Lower lobe of right lung (tissue), 2 donors: ENCODE measurements at regions not wholly inside any gene's neighbourhood (a gene's known extent, or its start where the extent isn't known, plus 50 kb on each side); places are given as distances from the start of the nearest gene placed in this dataset.

Experiments used
- ATAC-seq, 2 donors: fragments of 200-7000 bp; cut with Tn5 transposase; one replicate each; pipeline ENCODE4 v1.9.1; 2020 to 2022; ENCODE audit warnings: mild to moderate bottlenecking in 2 of 2, moderate library complexity in 2 of 2
- DNase-seq: peaks from one replicate; pipeline ENCODE4 v3.0.0-alpha.2; 2020
- H3K27ac ChIP-seq: fragments of 200-600 bp; one replicate; pipeline ENCODE4 v1.8.0; 2022
- H3K27me3 ChIP-seq: fragments of 200-600 bp; one replicate; pipeline ENCODE4 v1.8.0; 2022; ENCODE audit warnings: low read depth
- H3K36me3 ChIP-seq: fragments of 200-600 bp; one replicate; pipeline ENCODE4 v1.8.0; 2022; ENCODE audit warnings: mild to moderate bottlenecking
- H3K4me1 ChIP-seq: fragments of 200-600 bp; one replicate; pipeline ENCODE4 v1.8.0; 2022
- H3K4me3 ChIP-seq: fragments of 200-600 bp; one replicate; pipeline ENCODE4 v1.8.0; 2022; ENCODE audit warnings: mild to moderate bottlenecking
- H3K9me3 ChIP-seq: fragments of 200-600 bp; one replicate; pipeline ENCODE4 v1.8.0; 2022
- CTCF ChIP-seq: fragments of 200-600 bp; IDR thresholded peaks from one replicate; pipeline ENCODE4 v1.8.0; 2022; ENCODE audit warnings: antibody characterized with exemption, mild to moderate bottlenecking
- intact Hi-C: fragments of 100-400 bp; cut with DNase I; formaldehyde crosslinking; loops from one replicate; pipeline ENCODE4 v1.11.0; 2022
- donor health status: DM: no; HTN: yes; CAD: no; lungs with severe emphysema.

- no peak for ATAC-seq
- H3K36me3 ChIP-seq = no peaks in the 10 kb centered on the region
- no peaks in the 10 kb centered on the region for H3K9me3 ChIP-seq
- no peak overlapping the region for H3K27ac ChIP-seq
- no peak overlapping the region for H3K4me3 ChIP-seq
- no peaks in the 10 kb centered on the region for H3K27me3 ChIP-seq
- intact Hi-C loops = no loop called here
- DNase-seq = no peak
- H3K4me1 ChIP-seq = no peaks in the 10 kb centered on the region
- TF ChIP-seq CTCF = no peak
These were observed 223.7 kb downstream of the NUP35 start for GRCh38 chr2:183347969-183348368.

GRCh38 chr2:183348492-183348891 lies 224.2 kb downstream of the NUP35 start:
- no peaks in the 10 kb centered on the region for H3K36me3 ChIP-seq
- no peak for ATAC-seq

GRCh38 chr2:183349091-183349490 lies 224.8 kb downstream of the NUP35 start:
- no peak for DNase-seq

More at GRCh38 chr2:183348492-183348891, 224.2 kb downstream of the NUP35 start:
- H3K4me3 ChIP-seq = no peak overlapping the region
- H3K4me1 ChIP-seq = no peaks in the 10 kb centered on the region
- H3K27me3 ChIP-seq = no peaks in the 10 kb centered on the region
- H3K27ac ChIP-seq = no peak overlapping the region
- no peak for TF ChIP-seq CTCF
- no peaks in the 10 kb centered on the region for H3K9me3 ChIP-seq
- intact Hi-C loops = no loop called here
- no peak for DNase-seq

GRCh38 chr2:183359867-183360266 lies 235.6 kb downstream of the NUP35 start:
- no peaks in the 10 kb centered on the region for H3K27me3 ChIP-seq
- H3K36me3 ChIP-seq = no peaks in the 10 kb centered on the region
- intact Hi-C loops = no loop called here
- H3K4me1 ChIP-seq = no peaks in the 10 kb centered on the region
- no peak for TF ChIP-seq CTCF
- H3K9me3 ChIP-seq = no peaks in the 10 kb centered on the region
- DNase-seq = no peak
- no peak overlapping the region for H3K4me3 ChIP-seq
- no peak for ATAC-seq
- H3K27ac ChIP-seq = no peak overlapping the region

More at GRCh38 chr2:183349091-183349490, 224.8 kb downstream of the NUP35 start:
- Histone ChIP-seq H3K36me3 (no peaks in the 10 kb centered on the region), H3K27ac (no peak overlapping the region), H3K9me3 (no peaks in the 10 kb centered on the region), H3K4me3 (no peak overlapping the region), H3K4me1 (no peaks in the 10 kb centered on the region), H3K27me3 (no peaks in the 10 kb centered on the region)
- ATAC-seq = no peak
- intact Hi-C loops = no loop called here
- TF ChIP-seq CTCF = no peak

GRCh38 chr2:183371545-183371944 lies 247.3 kb downstream of the NUP35 start:
- intact Hi-C loops = no loop called here
- no peaks in the 10 kb centered on the region for H3K27me3 ChIP-seq
- H3K4me1 ChIP-seq = no peaks in the 10 kb centered on the region
- no peak for TF ChIP-seq CTCF
- H3K4me3 ChIP-seq = no peak overlapping the region
- no peak overlapping the region for H3K27ac ChIP-seq
- DNase-seq (no peak), ATAC-seq (no peak)
- H3K9me3 ChIP-seq = no peaks in the 10 kb centered on the region
- no peaks in the 10 kb centered on the region for H3K36me3 ChIP-seq

- Histone ChIP-seq H3K4me1 (no peaks in the 10 kb centered on the region), H3K27ac (no peak overlapping the region), H3K36me3 (no peaks in the 10 kb centered on the region), H3K4me3 (no peak overlapping the region), H3K9me3 (no peaks in the 10 kb centered on the region), H3K27me3 (no peaks in the 10 kb centered on the region)
- DNase-seq = no peak
- ATAC-seq = no peak
- intact Hi-C loops = no loop called here
- no peak for TF ChIP-seq CTCF
These were observed 251.6 kb downstream of the NUP35 start for GRCh38 chr2:183375821-183376220.
